Umbilical cord (tissue), 1 donor: ENCODE measurements at regions not wholly inside any gene's neighbourhood (a gene's known extent, or its start where the extent isn't known, plus 50 kb on each side); places are given as distances from the start of the nearest gene placed in this dataset.
A peak's percentile ranks its signal among the peaks of the same experiment; 100 is the strongest.

Experiments
- DNase-seq: peaks from one replicate; pipeline ENCODE4 v3.0.0-alpha.2; 2015; ENCODE audit warnings: low spot score

GRCh38 chr6:65908065-65908464, 201.0 kb upstream of the EYS start:
- no peak for DNase-seq

- DNase-seq = no peak
Observed at GRCh38 chr6:65903992-65904391, 197.0 kb upstream of the EYS start.

- no peak for DNase-seq
Observed at GRCh38 chr6:65900928-65901327, 193.9 kb upstream of the EYS start.

- no peak for DNase-seq
Observed at GRCh38 chr6:65896140-65896539, 189.1 kb upstream of the EYS start.

- no peak for DNase-seq
Observed at GRCh38 chr6:65876668-65877067, 169.6 kb upstream of the EYS start.

DNA sequence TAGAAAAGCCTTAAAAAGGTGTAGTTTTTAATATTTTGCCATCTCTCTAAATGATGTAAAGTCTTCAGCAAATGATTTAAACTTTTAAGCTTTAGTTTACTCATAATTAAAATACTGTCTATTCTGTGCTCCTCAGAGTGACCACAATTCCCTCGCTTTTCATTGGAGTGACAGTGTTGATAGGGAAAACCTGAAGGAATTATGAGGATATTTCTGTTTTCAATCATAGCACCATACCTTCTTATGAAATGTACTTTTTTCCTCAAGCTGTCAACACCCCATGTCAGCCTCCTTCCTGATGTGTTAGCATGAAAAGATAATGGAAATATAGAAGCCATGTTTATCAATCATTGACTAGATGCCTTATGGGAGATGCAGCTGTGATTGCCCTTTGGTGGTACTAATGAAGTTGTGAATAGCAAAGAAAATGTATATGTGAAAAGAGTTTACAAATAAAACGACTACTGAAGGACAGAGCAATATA, 145.4 kb upstream of the EYS start:
- DNase-seq = no peak

DNA sequence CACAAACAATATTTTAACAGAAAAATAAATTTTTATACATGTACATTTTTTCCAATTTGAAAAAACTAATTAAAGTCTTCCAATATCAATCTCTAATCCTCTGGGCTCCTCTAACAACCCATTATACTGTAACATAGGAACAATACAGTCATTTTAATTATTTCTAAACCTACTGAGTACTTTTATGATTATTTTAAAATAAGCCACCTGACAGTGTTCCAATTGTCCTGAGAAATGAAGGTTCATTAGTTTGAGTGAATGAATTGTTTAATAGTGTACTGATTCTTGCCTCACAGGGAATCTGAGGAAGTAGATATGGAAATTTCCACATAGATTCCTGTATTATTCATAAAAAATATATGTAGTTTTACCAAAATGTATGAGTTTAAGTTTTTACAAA, 123.1 kb upstream of the EYS start:
- no peak for DNase-seq

- DNase-seq = no peak
Observed at GRCh38 chr6:65819152-65819551, 112.1 kb upstream of the EYS start.

DNA sequence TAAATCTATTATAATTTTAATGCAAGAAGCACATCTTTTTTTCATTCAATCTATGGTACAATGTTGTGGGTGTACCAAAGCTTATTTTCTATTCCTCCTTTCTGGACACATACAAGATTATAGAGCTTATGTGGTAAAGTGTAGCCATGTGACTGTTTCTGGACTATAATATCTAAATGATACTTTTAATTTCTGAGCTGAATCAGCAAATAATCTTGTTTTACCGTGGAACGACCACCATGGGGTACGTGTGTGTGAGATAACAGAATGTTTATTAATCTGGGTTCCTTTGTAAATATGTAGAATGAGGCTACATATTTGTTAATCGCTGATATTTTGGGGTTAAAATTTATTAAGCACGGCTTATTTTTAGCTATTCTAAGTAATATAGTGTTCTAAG, 111.5 kb upstream of the EYS start:
- DNase-seq = no peak

DNA sequence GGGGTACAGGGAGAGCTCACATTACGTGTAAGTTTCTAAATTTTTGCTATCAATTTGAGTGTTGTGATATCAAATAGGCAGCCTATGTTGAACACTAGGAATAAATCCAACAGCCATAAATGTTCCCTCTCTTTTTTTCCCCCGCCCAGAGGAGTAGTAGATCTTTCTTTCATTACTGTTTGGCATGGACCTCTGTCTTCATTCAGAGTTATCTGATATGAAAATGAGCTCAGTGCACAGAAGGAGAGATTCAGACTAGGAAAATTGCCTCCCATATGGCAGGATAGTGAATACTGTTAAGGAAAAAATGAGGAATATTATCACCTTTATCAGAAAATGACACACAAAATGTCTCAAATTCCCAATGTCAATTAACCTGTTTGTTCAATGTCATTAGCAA, 110.0 kb upstream of the EYS start:
- DNase-seq = no peak

- no peak for DNase-seq
Observed at GRCh38 chr6:65814071-65814470, 107.0 kb upstream of the EYS start.

- no peak for DNase-seq
Observed at GRCh38 chr6:65803186-65803585, 96.2 kb upstream of the EYS start.

DNA sequence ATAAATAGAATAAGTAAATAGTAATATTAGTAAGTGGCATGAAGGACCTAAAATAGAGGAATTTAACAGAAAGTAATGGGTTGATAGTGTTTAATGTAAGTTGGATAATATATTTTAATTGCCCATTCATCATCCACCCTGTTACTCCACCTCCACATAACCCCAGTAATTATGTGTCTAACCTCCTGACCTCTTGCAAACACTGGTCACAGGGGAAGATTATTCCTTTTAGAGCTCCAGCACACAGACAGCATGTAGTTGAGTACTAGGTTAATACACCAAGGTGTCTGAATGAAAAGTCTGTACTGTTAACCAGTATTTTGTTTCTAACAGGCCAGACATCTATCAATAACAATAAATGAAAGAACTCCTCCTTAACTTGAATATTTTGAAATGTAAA, 92.4 kb upstream of the EYS start:
- no peak for DNase-seq

- no peak for DNase-seq
Observed at GRCh38 chr6:65798280-65799014, 91.4 kb upstream of the EYS start.

GRCh38 chr6:65790666-65791065, 83.6 kb upstream of the EYS start:
- peak; percentile 1 for DNase-seq

GRCh38 chr6:65787787-65788186, 80.8 kb upstream of the EYS start:
- DNase-seq = no peak

DNA sequence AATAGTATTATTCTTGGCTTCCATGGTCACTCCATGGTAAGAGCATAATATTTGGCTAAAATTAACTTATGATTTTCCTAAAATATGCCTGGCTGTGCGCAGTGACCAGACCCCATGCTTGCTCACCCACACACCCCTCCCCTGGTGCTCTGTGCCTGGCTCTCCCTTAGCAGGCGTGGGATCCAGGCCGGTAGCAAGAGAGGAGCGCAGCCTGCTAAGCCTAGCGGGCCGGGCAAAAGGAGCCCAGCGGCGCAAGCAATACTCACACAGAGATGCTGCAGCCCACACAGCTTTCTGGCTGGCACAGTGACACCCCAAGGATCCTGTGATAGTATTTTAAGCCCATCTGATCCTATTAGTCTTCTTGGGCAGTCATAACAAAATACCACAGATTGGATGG, 79.8 kb upstream of the EYS start:
- no peak for DNase-seq

GRCh38 chr6:65780691-65781090, 73.7 kb upstream of the EYS start:
- DNase-seq = no peak

- DNase-seq = peak; percentile 10
Observed at GRCh38 chr6:65776332-65776731, 69.3 kb upstream of the EYS start.

DNA sequence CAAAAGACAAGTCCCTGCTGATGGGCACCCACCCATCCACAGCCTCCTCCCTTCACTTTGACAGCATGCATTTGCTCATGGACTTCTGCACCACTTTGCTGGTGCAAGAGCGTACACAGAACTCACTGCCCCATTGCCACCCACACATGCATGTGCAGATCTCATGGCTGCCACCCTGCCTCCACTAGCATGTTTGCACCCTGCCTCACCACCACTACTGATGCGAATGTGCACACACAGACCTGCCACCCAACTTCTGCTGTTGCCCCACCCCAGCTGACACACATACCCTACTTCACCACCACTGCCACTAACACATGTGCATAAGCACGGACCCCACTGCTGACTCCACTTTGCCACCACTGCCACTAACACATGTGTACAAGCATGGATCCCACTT, 64.9 kb upstream of the EYS start:
- DNase-seq = no peak

GRCh38 chr6:65761890-65762289, 54.9 kb upstream of the EYS start:
- DNase-seq = no peak

GRCh38 chr6:65760285-65760684, 53.3 kb upstream of the EYS start:
- no peak for DNase-seq
